Activated T-cell treated with anti-CD3 and anti-CD28 coated beads for 1 hour (primary cell): ENCODE measurements at regions not wholly inside any gene's neighbourhood (a gene's known extent, or its start where the extent isn't known, plus 50 kb on each side); places are given as distances from the start of the nearest gene placed in this dataset.
"Not testable (repeated sequence)": the region's sequence is repeated elsewhere in the genome, so short reads cannot be mapped to it uniquely, and the experiment has no call there.

Experiments
- DNase-seq: peaks from one replicate; pipeline ENCODE4 v3.0.0-alpha.2; 2020; ENCODE audit warnings: low read depth

- DNase-seq = no peak
These were observed 98.9 kb upstream of the PMAIP1 start for GRCh38 chr18:59800897-59801296.

DNA sequence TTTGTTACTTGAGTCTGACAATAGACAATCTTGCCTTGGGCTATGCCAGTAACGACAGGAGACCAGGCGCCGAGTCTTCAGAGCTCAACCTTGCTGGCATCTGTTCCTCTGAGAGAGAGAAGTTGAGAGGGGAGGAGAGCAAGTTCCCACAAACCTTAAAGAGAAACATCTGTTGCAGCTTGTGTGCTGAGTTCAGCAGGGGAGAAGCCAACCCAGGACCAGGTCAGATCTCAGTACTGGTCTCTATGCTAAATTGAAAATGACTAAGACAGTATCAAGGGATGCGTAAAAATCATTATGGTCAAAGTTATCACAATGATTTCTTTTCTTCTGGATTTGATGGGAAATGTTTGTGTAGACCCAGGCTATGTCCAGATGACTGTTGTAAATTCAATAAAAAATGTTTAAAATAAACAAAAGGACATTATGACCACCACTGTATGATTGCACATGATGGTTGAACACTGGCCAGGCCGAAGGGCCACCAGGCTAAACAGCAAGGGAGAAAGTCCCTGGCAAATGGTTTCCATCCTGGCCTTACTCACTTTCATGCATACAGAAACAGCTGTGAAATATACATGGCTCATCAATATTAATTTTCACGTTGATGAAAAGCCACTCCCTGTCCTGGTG, 100.3 kb upstream of the PMAIP1 start:
- no peak for DNase-seq

DNA sequence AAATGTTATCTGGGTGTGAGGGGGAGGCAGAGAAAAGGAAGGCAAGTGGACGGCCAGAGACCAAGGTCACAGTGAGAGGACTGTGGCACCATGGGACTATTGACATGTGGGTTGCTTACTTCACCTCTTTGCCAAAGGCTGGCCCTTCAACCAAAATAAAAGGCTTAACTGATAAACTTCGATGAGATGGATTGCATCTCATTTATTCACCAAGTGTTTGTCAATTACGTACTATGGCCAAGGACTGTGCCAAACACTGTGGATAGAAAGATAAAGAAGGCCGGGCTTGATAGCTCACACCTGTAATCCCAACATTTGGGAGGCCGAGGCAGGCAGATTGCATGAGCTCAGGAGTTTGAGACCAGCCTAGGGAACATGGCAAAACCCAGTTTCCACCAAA, 98.7 kb upstream of the CCBE1 start:
- DNase-seq = no peak

GRCh38 chr18:59792353-59792752, 95.1 kb upstream of the CCBE1 start:
- no peak for DNase-seq

DNA sequence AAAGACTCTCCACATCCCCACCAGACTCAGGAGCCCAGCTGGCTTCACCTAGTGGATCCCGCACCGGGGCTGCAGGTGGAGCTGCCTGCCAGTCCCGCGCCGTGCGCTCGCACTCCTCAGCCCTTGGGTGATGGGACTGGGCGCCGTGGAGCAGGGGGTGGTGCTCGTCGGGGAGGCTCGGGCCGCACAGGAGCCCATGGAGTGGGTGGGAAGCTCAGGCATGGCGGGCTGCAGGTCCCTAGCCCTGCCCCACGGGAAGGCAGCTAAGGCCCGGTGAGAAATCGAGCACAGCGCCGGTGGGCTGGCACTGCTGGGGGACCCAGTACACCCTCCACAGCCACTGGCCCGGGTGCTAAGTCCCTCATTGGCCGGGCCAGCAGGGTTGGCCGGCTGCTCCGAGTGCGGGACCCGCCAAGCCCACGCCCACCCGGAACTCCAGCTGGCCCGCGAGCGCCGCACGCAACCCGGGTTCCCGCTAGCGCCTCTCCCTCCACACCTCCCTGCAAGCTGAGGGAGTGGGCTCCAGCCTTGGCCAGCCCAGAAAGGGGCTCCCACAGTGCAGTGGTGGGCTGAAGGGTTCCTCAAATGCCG, 93.2 kb upstream of the CCBE1 start:
- DNase-seq = not testable (repeated sequence)

GRCh38 chr18:59788791-59789106, 91.5 kb upstream of the CCBE1 start:
- DNase-seq = no peak

DNA sequence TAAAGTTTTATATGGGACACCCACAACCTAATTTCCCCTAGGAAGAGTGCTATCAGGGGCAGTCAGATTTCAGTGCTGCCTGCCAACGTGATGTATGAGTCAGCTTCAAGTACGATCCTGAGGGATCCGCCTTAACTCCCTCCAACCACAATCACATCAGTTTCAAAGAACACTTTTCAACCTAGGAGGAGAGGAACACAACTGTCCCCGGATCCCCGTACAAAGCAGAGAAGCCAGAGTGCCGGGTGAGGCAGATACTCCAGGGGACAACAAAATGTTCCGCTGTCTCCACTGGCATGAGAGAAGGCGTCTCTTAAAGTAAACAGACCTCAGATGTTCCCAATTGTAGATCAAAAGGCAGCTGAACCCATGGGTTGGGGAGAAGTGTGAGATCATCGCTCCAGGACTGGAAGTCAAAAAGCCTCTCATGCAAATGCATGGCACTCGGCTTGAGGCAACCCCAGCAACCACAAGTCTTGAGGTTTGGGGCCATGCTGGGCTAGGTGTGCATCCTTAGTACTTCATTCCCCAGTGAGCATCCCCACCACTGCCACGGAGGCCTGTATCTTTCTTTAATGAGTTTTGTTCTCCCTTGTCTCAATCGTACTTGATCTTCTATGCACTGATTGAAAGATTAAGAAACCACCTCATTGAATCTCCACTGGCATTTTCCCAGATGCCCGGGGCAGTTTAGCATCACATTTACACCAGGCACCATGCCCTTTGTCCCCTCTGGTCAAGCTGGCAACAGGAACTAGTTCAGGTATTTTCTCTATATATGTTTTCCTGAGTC, 91.0 kb upstream of the CCBE1 start:
- no peak for DNase-seq

DNA sequence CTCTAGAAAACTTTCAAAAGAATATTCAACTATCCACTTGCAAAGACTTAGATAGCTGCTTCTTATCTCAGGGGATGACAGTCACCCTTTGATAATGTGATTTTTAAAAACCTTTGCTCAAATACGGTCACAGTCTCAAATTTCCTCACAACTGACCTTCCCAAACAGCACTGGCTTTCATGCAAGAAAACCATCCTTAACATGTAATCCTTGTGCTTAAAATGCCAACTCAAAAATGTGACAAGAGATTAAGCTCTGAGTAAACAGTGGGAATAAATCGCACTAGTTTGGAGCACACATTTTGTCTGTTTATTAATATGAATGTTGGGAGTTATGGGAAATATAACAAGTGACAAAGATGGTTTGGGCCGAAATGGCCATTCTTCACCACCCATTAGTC, 87.5 kb upstream of the CCBE1 start:
- no peak for DNase-seq

GRCh38 chr18:59783138-59783537, 85.9 kb upstream of the CCBE1 start:
- no peak for DNase-seq

DNA sequence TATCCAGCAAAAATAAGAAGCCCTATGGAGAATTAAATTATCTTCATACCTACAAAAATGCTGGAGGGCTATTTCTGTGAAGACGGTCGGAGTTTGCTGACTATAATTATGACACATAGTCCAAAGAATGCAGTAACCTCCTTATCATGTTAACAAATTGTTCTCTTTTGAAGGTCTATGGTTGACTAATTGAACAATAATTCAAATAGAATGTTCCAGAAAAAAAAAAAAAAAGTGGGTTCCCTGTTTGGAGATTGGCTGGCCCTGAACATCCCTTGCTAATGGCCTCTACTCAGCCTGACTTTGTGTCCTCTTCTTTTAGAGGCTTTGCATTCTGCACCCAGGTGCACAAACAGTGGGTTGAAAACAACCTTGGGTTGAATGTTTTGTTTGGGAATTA, 82.8 kb upstream of the CCBE1 start:
- no peak for DNase-seq

DNA sequence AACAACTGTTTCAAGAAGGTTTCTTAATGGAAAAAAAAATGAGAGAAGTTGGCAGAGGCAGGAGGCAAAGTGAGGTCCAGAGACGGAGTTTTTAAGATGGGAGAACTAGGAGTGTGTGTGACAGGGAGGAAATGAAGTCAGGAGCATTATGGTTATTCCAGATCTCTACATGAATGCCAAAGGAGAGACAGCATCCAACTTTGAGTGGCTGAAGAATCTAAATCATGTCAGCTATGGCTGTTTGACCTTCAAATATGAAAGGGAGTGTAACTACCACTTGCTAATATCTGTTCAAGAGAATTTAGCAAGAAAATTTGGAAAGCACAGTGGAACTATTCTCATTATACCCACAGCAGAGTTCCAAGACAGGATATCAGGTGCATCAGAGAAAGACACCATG, 81.2 kb upstream of the CCBE1 start:
- no peak for DNase-seq

DNA sequence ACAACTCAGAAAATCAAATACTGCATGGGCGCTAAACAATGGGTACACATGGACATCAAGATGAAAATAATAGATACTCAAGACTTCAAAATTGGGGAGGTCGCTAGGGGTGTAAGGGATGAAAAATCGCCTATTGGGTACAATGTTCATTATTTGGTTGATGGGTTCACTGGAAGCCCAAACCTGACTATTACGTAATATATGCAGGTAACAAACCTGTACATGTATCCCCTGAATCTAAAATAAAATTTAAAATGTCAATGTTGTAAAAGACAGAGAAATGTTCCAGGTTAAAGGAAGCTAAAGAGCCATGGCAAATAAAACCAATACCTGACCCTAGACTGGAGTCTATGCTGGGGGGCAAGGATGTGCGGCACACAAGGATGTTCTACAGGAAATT, 80.4 kb upstream of the CCBE1 start:
- no peak for DNase-seq

DNA sequence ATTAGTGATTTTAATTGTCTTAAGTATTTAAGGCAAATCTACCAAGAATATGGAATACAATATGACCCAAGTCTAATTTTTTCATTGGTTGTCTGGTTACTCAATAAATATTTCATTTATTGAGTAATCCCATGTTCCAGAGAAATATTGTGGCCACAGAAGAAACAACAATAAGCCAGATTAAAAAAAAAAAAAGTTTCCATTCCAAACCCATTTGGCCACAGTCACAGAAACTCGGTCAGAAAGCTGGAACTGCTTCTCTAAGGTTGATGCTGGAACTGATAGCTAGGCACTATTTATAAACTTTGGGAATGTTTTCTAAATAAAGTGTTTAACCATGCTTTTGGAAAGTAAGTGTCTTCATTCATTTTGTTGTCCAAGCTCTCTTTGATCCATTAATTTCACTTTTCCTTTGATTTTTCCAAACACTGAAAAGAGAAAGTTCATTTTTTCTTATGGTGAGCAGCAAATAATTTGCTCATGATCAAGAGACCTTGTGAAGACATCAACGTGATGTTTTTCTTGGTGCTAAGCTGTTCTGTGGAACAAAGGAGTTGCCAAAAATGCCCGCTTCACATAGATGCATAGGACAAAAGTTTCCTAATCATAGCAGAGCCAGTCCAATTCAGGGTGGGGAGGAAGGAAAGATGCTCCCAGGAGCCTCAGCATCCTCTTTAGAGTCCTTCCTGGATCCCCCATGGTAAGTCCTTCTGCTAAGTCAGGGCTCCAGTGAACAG, 72.1 kb upstream of the CCBE1 start:
- DNase-seq = no peak

DNA sequence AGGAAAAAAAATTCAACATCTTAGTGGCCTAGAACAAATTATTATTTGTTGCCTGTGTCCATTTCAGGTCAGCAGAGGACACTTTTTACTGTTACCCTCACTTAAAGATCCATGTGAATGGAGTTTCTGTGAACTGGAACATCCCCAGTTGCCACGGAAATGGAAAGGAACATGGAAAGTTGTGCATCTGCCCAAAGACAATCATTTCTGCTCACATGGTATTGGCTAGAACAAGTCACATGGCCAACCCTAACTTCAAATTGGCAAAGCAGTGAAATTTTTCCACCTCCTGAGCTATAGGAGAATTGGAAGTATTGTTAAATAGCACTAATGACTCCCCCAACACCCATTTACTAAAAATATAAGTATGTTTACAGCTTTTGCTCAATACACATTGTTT, 71.2 kb upstream of the CCBE1 start:
- no peak for DNase-seq

DNA sequence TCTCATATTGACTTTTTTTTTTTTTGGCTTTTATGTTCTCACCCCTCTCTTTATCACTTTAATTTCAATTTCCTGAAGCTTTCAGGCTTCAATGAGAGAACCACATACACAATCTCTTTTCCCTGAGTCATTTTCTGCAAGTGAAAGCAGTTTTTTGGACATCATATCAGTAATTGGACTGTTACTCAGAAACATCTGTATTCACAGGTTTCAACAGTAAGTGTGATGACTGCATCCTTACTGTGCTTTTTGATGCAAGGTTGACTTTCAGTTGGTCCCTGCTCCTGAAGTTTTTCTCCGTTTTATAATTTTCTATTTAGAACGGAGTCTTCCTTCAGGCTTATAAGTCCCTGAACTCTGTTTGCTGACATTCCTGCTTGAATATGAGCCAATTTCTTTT, 70.5 kb upstream of the CCBE1 start:
- DNase-seq = no peak

GRCh38 chr18:59765343-59765742, 68.1 kb upstream of the CCBE1 start:
- no peak for DNase-seq

DNA sequence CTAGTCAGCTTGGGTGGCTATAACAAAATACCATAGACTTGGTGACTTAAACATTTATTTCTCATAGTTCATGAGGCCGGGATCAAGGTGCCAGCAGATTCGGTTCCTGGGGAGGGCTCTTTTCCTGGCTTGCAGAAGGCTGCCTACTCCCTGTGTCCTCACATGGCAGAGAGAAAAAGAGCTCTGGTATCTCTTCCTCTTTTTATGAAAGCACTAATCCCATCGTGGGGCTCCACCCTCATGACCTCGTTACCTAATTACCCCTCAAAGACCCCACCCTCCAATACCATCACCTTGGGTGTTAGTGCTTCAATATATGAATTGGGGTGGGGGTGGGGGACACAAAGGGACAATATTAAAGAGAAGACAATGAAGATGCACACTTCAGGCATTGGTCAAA, 67.1 kb upstream of the CCBE1 start:
- no peak for DNase-seq

GRCh38 chr18:59763541-59764136, 66.4 kb upstream of the CCBE1 start:
- no peak for DNase-seq

DNA sequence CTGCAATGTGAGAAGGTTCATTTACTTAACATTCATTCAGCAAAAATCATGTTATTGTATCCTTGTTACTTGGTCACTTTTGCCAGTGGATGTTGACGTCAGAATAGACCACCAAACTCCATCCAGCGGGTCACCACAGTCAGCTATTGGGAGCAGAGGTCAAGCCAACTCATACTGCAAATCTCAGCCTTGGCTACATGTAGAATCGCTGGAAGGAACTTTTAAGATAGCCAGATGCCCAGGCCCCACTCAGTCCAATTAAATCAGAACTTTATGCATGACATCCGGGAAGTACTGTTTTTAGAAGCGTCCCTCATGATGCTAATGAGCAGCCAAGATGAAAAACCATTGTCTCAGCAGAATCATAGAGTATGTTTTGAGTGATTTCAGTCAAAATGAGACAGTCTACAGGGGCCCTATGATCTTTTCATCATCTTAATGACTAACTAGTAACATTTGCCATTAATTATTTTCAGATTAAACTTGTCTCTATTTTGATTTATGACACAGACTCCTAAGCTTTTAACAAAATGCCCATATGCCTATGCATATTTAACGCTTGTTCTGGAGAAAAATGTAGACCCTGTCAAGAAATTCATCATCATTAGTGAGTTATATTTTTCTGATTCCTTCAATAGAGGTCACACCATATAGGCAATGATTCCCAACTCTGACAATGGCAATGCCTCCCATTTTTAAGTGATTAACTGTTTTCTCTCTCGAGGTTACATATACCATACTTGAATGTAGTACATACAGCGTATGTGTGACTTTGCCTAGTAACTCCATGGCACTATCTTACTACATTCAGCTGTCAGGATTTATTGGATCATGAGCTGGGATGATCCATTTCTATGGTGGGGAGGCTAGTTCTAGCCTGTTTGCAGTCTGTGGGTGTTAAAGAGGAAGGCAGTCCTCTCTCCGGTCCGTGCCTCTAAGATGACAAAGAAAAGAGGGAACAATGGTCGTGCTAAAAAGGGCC, 63.7 kb upstream of the CCBE1 start:
- no peak for DNase-seq

- DNase-seq = no peak
These were observed 63.0 kb upstream of the CCBE1 start for GRCh38 chr18:59760212-59760611.

DNA sequence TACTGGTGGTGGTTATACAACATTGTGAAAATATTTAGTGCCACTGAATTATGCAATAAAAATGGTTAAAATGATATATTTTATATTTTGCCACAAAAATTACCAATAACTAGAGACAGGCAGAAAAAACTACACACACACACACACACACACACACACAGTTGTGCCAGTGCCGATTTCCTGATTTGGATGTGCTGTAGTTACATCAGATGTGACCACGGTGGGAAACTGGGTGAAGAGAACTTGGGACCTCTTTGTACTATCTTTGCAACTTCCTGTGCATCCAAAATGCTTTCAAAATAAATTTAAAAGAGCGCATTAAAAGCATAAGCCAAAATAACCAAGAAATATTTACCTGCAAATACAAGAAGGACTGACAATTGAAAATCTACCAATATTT, 61.6 kb upstream of the CCBE1 start:
- DNase-seq = no peak
